NT2/D1 (cell line): ENCODE measurements at regions not wholly inside any gene's neighbourhood (a gene's known extent, or its start where the extent isn't known, plus 50 kb on each side); places are given as distances from the start of the nearest gene placed in this dataset.

ENCODE experiments used
- YY1 ChIP-seq: IDR thresholded peaks from 2 replicates; pipeline ENCODE4 v1.6.1; 2011; ENCODE audit not compliant: insufficient read length, insufficient read depth
- ZNF274 ChIP-seq: IDR thresholded peaks from 2 replicates; pipeline ENCODE4 v1.6.1; 2011; ENCODE audit warnings: mild to moderate bottlenecking, low read depth, low read length

DNA sequence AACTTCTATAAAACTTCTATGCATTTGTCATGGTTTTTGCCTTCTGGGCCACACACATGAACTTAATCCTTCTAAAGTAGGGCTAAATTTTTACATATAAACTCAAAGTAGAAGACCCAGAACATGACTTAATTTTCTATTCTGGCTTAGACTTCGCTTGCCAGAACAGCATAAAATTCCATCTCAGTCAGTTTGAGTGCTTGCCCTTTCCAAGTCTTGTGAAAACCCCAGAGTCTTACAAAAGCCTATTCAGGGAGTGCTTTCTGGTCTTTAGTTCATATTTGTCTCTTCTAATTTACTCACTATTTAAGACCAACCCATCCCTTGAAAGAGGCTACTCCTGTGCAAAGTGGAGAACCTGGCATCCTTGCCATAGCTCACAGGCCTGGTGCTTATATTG, 201.6 kb upstream of the MEOX2 start:
- TF ChIP-seq YY1 (no peak), ZNF274 (no peak)
